GM18873 (cell line): ENCODE measurements at regions not wholly inside any gene's neighbourhood (a gene's known extent, or its start where the extent isn't known, plus 50 kb on each side); places are given as distances from the start of the nearest gene placed in this dataset.

Experiments
- ATAC-seq: cut with Tn5 transposase; IDR thresholded peaks from one replicate; pipeline ENCODE4 v1.9.1; 2021; ENCODE audit warnings: mild to moderate bottlenecking, moderate library complexity, moderate number of reproducible peaks; ENCODE audit not compliant: unreplicated experiment, low FRiP score

DNA sequence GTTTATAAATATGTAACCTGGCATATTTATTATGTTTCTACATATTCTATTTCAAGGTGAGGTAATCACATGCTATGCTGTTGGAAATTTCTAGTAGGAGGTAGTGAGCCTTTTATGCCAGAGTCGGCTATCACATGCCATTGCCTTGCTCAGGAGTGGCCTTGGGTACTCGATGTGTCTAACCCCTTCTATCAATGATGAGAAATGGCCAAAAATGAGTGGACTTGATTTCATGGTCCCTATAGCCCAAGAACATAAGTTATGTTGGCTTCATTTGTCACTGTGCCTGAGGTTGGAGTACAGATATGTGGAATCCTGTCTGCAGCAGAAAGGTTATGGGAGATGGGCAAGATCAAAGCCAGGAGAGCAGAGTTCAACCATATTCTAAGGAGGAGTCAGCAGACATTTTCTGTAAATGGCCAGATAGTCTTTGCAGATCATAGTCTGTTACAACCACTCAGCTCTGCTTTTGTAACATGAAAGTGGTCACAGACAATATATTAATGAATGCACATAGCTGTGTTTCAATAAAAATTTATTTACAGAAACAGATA, 554.4 kb downstream of the PDCD6IP start:
- ATAC-seq = no peak

GRCh38 chr3:34357461-34357860, 559.0 kb downstream of the PDCD6IP start:
- no peak for ATAC-seq

DNA sequence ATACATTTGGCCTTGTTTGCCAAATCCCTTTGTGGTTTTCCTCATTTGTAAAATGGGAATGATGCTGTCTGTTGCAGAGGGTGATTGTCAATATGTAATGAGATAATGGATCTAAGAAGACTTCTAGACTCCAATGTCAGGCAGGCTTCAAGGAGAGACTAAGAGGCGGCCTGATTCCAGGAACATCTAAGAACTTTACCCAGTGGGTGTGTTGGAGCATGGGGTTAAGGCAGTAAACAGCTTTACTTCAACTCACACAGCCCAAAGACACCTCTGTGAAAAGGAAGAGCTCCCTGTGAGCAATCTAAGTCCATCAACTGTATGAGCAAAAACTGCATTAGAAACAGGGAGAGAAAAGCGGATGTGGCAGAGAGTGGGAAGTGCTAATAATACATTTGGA, 560.6 kb downstream of the PDCD6IP start:
- no peak for ATAC-seq

- no peak for ATAC-seq
Measured at GRCh38 chr3:34360713-34361112, 562.3 kb downstream of the PDCD6IP start.

- ATAC-seq = peak; percentile 96
Measured at GRCh38 chr3:34361921-34362320, 563.5 kb downstream of the PDCD6IP start.

GRCh38 chr3:34362910-34363309, 564.5 kb downstream of the PDCD6IP start:
- ATAC-seq = no peak

DNA sequence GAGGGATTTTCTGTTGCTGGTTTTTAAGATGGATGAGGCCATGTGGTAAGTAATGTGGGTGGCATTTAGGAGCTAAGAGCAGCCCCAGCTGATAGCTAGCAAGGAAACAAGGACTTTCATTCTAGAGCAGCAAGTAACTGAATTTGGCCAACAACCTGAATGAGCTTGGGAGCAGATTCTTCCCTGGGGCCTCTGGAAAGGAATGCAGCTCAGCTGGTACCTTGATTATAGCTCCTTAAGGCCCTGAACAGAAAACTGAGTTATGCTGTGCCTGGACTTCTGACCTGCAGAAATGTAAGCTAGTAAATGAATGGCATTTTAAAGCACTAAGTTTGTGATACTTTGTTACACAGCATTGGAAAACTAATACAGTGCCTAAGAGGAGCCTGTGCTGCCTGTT, 565.5 kb downstream of the PDCD6IP start:
- no peak for ATAC-seq

GRCh38 chr3:34364335-34364734, 565.9 kb downstream of the PDCD6IP start:
- ATAC-seq = no peak

DNA sequence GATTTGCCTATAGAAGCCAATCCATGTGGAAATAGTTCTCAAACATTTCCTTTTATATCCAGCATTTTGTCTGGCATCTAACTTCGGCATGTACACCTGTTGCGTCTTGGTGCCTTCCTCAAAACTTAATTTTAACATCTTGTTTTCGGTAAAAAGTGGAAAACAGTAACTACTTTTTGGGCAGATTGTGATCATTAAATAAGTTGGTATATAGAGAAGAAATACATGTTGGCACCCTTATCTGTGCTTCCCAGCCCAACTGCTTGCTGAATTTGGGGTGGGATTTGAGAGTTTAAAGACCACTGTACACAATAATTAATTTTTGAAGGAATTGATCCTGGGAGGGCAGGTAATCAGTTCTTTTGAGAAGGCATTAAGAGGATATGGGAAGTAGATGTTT, 566.8 kb downstream of the PDCD6IP start:
- no peak for ATAC-seq

- ATAC-seq = no peak
Measured at GRCh38 chr3:34365771-34366170, 567.3 kb downstream of the PDCD6IP start.

DNA sequence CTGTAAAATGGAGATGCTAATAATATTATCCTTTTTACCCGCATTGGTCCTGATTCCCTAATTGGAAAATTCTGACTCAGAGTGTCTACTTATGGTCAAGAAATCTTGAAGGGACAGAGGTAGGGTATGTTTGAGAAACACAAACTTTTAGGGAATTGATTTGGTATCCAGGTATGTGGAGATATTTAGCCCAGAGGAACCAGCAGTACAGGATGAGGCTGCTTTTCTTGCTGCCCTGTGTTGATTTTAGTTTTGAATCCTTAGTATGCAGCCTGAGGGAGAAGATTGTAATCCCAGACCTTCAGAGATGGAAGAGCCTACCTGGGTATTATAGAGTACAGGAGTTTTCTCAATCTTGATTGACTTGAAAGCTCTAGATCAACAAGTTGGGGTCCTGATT, 569.1 kb downstream of the PDCD6IP start:
- ATAC-seq = no peak

DNA sequence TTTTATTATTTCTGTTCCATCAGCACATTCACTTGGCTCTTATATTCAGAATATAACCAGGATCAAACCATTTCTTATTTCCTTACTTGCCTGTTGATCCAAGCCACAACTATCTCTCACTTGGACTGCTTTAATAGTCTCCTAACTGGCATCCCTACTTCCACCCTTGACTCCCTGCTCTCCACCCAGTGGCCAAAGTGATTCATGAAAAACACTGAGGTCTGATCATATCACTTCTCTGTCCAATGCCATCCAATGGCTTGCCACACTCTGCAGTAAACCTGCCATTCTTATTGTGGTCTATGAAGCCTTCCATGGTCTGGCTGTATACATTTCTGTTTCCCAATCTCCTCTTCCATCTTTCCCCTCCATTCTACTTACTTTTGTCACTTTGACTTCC, 576.1 kb downstream of the PDCD6IP start:
- no peak for ATAC-seq

DNA sequence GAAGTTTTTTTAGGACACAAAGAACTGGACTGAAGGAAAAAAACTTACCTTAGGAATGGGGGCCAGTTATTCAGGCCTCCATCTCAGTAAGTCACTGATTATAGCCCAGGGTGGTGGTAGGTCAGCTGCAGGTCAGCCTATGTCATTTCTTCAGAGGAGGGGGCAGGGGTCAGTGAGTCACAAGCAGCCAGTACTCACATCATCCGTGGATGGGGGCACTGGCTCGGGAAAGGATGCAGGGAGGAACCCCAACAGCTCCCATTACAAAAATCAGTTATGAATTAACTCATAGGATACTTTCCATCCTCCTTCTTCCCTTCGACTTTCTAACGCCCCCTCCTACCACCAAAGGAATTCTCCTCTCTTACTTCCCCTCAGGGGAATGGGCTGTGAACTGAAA, 578.3 kb downstream of the PDCD6IP start:
- ATAC-seq = no peak

GRCh38 chr3:34377961-34378360, 579.5 kb downstream of the PDCD6IP start:
- no peak for ATAC-seq

- ATAC-seq = no peak
Measured at GRCh38 chr3:34381243-34381642, 582.8 kb downstream of the PDCD6IP start.

- no peak for ATAC-seq
Measured at GRCh38 chr3:34382859-34383258, 584.4 kb downstream of the PDCD6IP start.

- no peak for ATAC-seq
Measured at GRCh38 chr3:34386309-34386708, 587.9 kb downstream of the PDCD6IP start.

GRCh38 chr3:34387826-34388564, 589.6 kb downstream of the PDCD6IP start:
- ATAC-seq = no peak

- no peak for ATAC-seq
Measured at GRCh38 chr3:34388830-34389229, 590.4 kb downstream of the PDCD6IP start.

DNA sequence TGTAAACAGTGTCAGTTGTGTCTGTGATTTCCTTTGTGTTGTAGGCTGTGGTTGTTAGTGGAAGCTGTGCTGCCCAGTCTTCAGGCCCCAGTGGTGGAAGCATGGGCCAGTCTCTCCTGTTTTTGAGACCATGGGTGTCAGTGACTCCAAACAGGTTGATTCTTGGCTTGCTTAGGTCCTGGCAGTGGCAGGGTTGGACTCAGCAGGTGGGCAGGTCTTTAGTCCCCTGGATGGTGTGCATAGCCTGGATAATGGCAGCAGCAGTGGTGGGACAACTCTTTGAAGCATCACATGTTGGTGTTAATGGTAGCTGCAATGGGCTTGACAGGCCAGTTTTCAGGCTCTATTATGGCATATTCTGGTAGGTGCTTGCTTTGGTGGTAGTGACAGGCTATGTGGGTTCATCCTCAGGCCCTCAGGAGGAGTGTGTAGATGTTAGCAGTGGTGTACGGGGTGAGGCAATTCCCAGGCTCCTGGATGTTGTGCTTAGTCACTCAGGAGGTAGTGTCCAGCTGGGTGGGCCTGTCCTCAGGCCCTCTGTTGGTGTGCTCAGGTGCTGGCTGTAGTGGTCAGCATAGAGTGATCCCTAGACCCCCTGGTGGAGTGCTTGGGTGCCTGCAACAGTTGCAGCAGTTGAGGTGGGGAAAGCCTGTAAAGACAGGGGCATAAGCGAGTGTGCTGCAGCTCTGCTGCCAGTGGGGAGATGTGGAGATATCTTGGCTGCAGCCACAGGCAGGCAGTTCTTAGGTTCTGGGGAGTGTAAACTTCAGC, 596.7 kb downstream of the PDCD6IP start:
- no peak for ATAC-seq

DNA sequence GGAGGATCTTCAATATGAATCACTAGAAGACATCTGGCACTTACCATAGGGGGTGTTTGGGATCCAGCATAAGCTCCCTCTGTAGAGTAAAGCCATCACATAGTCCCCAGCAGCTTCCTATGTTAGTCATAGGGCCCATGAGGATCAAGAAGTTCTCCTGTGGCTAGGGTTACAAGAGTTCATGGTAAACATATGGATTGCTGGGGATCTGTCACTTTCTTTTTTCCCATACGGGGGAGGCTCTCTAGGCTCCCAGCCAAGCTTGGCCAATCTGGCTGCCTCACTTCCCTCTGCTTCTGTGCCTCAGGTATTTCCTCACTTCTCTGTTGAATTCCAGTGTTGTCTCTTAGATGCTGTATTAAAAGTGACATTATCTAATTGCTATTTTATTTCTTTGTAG, 597.9 kb downstream of the PDCD6IP start:
- ATAC-seq = no peak

- ATAC-seq = no peak
Measured at GRCh38 chr3:34396956-34397355, 598.5 kb downstream of the PDCD6IP start.
